ENCODE measurements at regions not wholly inside any gene's neighbourhood (a gene's known extent, or its start where the extent isn't known, plus 50 kb on each side); places are given as distances from the start of the nearest gene placed in this dataset.

- TF ChIP-seq CTCF (conservative IDR thresholded peaks at IDR 0.05 in 1 of 2, IDR thresholded peaks at IDR 0.05 in 1 of 2; ENCODE audit: low read depth in 1 of 2, low read length in 2 of 2) = no peak
- no peak for TF ChIP-seq EZH2 (IDR thresholded peaks at IDR 0.05; ENCODE audit: low read length, missing control alignments)
Measured at GRCh38 chr15:96147267-96147666, 183.2 kb upstream of the NR2F2 start.

Measured in fibroblast of lung (primary cell).